GM21619 (cell line): ENCODE measurements at regions not wholly inside any gene's neighbourhood (a gene's known extent, or its start where the extent isn't known, plus 50 kb on each side); places are given as distances from the start of the nearest gene placed in this dataset.

Experiments
- ATAC-seq: cut with Tn5 transposase; IDR thresholded peaks from one replicate; pipeline ENCODE4 v1.9.1; 2021; ENCODE audit not compliant: unreplicated experiment

DNA sequence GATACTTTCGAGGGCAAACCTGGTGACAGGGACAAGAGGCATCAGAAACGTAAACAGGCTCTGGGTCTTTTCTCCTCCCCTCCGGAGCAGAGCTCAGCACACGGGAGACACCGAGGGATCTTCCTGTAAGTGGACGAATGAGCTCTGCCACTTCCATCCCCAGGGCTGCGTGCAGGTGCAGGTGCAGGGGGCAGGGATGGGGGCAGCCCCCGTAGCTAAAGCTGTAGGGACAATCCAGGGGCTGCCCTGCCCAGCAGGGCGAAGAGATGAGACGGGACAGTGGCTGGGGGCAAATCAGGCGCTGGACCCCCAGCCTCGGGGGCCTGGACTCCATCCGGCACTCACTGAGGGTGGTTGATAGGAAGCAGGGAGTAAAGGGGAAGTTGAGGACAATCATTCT, 505.4 kb downstream of the BRD1 start:
- ATAC-seq, result no peak

GRCh38 chr22:49321477-49322055, 506.1 kb downstream of the BRD1 start:
- no peak for ATAC-seq

DNA sequence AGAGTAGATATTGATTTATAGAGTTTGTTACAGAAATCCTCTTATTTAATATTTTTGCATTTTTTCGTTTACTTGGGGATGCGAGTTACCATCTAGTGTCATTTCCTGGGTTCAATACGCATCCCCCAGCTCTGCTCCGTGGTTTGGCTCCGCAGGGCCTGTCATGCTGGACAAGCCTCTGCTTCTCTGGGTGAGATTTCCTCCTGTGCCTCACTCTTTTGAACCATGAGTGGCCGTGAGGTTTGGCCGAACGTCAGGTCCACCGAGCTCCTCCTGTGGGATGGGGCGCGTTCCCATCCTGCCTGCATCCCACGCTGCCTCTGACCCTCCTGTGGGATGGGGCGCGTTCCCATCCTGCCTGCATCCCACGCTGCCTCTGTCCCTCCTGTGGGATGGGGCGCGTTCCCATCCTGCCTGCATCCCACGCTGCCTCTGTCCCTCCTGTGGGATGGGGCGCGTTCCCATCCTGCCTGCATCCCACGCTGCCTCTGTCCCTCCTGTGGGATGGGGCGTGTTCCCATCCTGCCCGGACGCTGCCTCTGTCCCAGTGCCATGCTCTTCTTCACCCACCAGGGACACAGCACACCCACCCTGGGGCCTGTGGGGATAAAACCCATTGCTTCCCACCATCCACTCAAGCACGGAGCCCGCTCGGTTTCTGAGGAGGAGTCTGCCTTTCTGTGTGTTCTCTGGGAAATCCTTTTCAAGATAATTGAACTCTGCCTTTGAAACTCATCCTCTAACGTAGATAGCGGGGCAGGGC, 506.8 kb downstream of the BRD1 start:
- ATAC-seq, result no peak

GRCh38 chr22:49317369-49317768, 510.3 kb downstream of the BRD1 start:
- no peak for ATAC-seq

DNA sequence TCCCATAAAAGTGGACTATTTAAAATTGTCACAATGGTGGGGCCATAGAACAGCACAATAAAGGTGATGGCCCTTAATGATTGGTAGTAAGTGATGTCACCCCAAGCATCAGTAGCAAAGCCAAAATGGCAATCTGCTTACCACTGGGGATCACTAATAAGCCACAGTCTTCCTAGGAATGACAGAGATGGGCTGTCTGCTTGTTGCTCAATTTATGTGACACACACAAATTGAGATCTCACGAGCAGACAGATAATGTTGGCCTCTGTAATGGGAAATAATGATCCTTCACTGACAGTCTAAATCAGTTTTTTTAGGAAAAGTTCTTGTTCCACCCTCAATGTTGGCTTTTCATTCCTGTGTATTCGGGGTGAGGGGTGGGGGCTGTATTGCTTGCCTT, 515.1 kb downstream of the BRD1 start:
- ATAC-seq, result no peak

DNA sequence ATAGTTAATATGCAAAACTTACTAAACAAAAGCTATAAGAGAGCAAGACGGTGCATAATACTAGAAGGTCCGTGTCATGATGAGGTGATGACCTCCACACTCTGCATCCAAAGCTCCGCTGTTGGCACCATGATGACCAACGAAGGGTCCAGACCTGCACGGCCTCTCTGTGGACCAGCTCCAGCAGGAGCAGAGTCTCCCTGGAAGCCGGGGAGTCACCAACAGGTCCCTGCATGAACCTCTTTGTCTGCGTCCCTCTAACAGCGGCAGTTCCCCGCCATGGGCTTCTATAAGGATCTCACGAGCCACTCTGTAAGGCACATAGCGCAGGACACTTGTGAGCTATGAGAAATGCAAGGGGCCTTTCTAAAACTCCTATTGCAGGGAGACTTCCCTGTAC, 517.3 kb downstream of the BRD1 start:
- no peak for ATAC-seq

GRCh38 chr22:49308300-49308699, 519.4 kb downstream of the BRD1 start:
- no peak for ATAC-seq

DNA sequence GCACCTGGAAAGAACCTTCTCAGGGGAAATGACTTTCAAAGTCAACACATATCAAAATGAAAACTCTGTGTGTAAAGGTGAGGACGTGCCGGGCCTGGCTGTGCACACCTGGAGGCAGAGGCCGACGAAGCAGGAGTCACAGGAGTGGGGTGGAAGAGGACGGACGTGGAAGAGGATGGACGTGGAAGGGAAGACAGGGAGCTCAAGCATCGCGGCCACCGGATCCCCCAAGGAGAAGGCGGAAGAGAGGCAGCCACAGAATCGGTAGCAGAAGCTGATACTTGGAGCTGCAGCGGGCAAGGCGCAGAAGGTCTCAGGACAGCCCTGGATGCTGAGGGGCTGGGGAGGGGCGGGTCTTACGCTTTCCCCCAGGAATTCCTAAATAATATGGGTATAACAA, 519.8 kb downstream of the BRD1 start:
- ATAC-seq, result no peak

- ATAC-seq, result no peak
Observed at GRCh38 chr22:49307481-49307830, 520.2 kb downstream of the BRD1 start.

GRCh38 chr22:49306632-49307480, 520.8 kb downstream of the BRD1 start:
- ATAC-seq, result no peak

GRCh38 chr22:49305966-49306631, 521.6 kb downstream of the BRD1 start:
- no peak for ATAC-seq

GRCh38 chr22:49305214-49305965, 522.3 kb downstream of the BRD1 start:
- no peak for ATAC-seq

GRCh38 chr22:49303781-49304461, 523.8 kb downstream of the BRD1 start:
- ATAC-seq, result no peak

- no peak for ATAC-seq
Observed at GRCh38 chr22:49303061-49303735, 524.5 kb downstream of the BRD1 start.

DNA sequence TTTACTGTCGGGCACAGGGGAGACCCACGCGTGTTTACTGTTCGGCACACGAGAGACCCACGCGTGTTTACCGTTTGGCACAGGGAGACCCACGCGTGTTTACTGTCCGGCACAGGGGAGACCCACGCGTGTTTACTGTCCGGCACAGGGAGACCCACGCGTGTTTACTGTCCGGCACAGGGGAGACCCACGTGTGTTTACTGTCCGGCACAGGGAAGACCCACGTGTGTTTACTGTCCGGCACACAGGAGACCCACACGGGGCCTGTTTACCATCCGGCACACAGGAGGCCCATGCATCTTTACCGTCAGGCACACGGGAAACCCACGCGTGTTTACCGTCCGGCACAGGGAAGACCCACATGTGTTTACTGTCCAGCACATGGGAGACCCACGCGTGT, 525.1 kb downstream of the BRD1 start:
- ATAC-seq, result no peak

DNA sequence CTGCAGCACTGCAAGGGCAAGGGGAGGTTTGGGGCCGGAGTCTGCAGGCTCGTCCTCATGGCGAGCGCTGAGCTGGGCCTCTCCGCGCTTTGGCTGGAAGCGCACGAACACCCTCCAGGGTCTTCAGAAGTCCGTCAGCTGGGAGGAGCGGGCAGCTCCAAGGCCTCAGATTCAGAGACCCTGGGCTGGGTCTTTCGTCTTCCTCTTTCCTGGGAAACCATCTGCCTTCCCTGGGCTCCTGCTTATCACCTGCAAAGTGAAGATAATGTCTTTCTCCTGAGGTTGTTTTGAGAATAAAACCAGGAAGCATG, 525.6 kb downstream of the BRD1 start:
- ATAC-seq, result no peak

- no peak for ATAC-seq
Observed at GRCh38 chr22:49301398-49302149, 526.1 kb downstream of the BRD1 start.

DNA sequence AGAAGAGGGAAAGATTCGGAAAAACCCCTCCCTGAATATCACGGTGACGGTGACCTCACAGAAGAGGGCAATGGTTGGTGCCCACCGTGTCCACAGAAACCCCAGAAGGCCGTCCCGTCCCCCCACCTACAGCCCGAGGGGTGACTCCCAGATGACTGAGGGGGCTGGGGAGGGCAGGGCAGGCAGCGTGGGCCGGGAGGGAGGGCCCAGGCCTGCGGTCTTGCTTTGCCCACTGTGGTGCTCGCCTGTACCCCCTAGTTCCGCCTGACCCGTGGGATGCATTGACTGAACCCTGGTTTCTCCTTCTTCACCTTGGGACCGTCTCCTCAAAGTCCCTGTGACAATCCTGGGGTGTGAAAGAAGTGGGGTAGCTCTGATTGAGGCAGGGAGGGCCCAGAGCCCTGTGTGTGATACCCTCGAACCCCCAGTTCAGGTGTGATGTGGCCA, 526.7 kb downstream of the BRD1 start:
- no peak for ATAC-seq

- ATAC-seq, result no peak
Observed at GRCh38 chr22:49300241-49300640, 527.4 kb downstream of the BRD1 start.
